HG03442 (cell line): ENCODE measurements at regions not wholly inside any gene's neighbourhood (a gene's known extent, or its start where the extent isn't known, plus 50 kb on each side); places are given as distances from the start of the nearest gene placed in this dataset.

Experiments
- ATAC-seq: cut with Tn5 transposase; IDR thresholded peaks from one replicate; pipeline ENCODE4 v1.9.1; 2021; ENCODE audit warnings: mild to moderate bottlenecking, moderate library complexity; ENCODE audit not compliant: unreplicated experiment

DNA sequence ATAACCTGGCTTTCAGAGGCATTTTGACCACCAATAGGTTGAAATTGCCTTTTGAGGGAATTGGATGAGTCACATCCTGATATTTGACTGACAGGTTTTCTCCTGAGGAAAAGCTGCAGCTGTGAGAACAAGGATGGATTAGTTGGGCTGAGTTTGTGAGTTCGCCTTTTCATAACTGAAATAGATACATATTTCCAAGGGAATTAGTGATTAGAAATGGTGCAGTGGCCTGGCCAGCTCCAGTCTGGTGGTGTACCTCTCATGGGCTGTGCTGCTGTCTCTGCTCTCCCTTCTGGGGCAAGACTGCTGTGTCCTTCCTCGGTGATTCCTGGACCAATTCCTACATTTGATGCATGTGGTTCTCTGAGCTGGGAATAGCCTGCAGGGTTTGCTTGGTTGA is 341.3 kb downstream of the TSN start:
- ATAC-seq = no peak

GRCh38 chr2:122098306-122098705 is 342.9 kb downstream of the TSN start:
- ATAC-seq = no peak

GRCh38 chr2:122100346-122100745 is 344.9 kb downstream of the TSN start:
- ATAC-seq = no peak

GRCh38 chr2:122100756-122101155 is 345.3 kb downstream of the TSN start:
- ATAC-seq = no peak

DNA sequence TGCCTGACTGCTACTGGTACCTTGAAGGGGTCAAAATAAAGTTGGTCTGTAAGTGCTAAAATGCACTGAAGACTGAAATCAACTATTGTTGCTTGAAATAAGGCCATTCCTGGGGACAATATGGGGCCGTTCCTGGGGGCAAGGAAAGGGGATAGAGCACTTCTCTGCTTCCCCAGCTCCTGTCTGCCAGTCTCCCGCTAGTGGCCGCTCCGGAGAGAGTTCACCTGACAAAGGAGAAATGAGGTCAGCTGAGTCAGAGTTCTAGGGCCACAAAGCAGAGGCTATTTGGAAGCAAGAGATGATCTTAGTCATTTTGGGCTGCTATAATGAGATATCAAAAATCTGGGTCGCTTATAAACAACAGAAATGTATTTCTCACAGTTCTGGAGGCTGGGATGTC is 345.9 kb downstream of the TSN start:
- no peak for ATAC-seq

- ATAC-seq = no peak
Measured at GRCh38 chr2:122105171-122105876, 349.9 kb downstream of the TSN start.

- ATAC-seq = no peak
Measured at GRCh38 chr2:122105877-122106206, 350.4 kb downstream of the TSN start.

- no peak for ATAC-seq
Measured at GRCh38 chr2:122108186-122108585, 352.7 kb downstream of the TSN start.

DNA sequence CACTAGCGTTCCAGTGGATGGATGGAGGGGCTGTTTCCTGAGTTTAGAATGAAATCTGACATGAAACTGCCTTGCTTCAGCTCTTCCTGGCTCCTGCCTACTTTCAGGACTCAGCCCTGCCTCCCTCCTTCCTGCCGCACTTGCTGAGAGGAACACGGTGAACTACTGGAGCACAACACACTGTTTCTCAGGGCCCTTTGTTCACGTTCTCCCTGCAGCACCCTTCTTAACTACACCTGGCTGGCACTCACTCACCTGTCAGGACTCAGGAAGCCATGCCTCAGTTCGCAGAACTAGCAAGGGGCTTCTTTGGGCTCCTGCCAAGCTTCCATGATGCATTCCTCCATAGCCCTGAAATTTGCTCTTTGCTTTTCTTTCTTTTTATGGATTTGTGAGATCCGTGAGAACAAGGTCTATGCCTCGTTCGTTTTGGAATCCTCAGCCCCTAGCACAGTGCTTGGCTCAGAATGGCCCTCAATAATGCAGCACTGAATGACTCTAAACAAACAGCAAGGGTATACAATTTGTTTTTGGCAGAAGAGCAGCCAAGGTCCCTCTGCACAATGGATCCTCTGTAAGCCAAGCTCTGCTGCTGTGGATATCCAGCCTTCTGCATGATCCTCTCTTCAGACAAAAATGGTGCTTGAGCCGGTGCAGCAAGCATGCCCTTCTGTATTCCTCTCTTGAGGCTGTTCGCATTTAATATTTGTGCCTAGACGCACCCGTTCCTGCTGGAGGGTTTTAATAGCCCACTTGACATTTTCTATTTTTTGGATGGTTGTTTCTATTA is 357.0 kb downstream of the TSN start:
- ATAC-seq = no peak

DNA sequence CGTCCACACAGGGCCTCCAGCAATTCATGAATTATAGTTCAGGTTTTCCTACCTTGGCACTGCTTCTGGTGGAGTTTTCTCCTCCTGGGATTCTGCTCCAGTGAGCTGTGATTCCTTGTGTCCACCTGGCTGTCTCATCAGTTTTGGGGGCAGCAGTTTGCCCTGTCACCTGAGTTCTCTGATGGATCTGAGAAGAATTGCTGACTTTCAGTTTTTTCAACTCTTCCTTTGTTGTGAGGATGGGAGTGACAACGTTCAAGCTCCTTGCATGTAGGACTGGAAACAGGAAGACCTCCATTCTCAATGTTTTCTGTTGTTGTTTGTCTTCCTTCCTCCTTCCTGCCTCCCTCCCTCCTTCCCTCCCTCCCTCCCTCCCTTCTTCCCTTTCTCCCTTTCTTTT is 359.0 kb downstream of the TSN start:
- ATAC-seq = no peak

DNA sequence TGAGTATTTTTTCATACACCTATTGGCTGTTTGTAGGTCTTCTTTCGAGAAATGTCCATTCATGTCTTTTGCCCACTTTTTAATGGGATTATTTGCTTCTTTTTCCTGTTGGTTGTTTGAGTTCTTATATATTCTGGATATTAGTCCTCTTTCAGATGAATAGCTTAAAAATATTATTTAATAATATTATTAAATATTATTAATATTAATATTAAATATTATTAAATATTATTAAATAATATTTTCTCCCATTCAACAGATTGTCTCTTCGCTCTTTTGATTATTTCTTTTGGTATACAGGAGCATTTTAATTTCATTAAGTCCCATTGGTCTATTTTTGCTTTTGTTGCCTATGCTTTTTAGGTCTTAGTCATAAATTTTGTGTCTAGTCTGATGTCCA is 361.9 kb downstream of the TSN start:
- no peak for ATAC-seq

- ATAC-seq = no peak
Measured at GRCh38 chr2:122129399-122129798, 373.9 kb downstream of the TSN start.

DNA sequence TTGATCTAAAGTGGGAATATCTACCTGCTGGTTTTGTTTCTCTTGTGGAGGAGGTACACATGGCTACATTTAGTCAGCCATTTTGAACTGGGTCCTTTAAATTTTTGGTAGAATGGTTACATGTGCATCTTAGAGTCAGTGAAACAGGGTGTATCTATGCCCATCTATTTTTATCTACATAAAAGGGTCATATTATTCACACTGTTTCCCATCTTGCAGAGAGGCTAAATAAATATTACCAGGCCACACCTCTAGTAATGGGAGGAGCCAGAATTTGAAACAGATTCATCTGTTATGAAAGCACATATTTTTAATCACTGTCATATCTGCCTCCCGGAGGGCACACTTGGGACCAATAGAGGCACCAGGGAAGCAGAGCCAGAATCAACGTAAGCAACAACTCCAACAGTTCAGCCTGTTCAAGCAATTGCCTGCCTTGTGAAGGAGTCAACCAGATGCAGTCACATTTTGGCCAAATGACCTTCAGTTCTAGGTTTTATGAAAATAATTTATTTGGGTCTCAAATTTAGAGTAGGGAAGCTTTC is 376.8 kb downstream of the TSN start:
- no peak for ATAC-seq

DNA sequence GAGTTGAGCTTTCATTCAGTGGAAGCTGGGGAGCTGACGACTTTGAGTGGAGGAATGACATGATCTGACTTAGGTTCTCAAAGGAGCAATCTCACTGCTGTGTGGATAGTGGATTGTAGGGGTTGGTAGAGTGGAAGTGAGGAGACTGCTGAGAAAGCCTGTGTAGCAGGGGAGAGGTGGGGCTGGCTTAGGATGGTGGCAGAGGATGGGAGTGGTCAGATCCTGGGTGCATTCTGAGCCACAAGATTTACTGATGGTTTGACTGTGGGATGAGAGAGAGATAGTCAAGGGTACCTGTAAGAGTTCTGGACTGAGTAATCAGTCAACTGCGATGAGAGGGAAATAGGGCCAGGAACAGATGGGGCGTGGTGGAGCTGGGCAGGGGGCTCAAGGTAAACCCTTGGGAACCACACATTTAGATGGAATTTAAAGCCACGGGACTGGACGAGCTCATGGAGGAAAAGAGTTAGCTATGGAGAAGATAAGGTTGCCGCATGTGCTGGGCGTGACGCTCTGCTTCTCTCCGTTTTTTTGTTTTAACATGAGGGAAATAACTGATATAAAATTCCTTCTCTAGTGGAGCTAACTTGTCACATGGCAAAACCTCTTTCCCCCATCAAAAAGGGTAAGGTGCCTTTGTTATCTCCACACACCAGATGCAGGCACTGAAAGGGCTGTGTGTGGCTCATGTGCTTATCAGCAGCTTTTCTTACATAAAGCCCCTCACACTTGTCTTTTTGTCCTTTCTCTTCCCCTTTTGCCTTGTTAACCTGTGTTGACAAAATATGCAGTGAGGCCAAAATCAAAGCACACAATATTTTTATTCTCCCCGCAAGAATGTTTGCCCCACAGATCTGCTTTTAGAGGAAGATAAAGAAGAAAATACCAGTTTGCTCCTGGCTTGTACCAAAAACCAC is 379.8 kb downstream of the TSN start:
- no peak for ATAC-seq

GRCh38 chr2:122136056-122136455 is 380.6 kb downstream of the TSN start:
- ATAC-seq = peak; percentile 65

GRCh38 chr2:122138561-122138960 is 383.1 kb downstream of the TSN start:
- ATAC-seq = no peak

DNA sequence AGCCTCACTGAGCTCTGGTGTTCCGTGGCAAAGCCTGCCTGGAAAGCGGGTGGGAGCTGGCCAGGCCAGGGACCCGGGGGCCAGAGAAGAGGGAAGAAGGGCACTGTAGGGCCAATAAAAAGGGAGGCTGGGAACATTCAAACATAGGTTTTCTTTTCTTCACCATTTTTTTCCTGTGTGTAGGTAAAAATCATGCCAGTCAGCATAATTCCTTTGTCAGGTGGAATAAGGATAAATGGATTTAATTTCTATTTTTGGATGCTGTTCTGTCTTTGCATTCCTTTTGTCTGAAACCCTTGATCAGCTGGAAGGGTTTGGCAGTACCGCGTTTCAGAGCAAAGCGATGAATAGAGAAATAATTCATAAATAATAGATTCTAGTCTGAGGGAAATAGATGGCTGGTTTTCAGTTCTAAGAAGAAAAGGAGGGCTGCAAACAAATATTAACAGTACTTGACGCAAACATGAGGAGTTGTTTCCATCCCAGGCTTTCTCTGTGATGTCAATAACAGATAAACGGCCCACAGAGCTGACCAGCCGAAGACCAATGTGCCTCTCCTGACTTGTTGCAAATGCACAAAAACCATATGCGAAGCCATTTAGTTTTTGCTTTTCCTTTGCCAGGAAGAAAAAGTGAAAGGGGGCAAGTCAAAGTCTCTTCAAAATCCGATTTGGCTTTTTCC is 384.4 kb downstream of the TSN start:
- no peak for ATAC-seq

DNA sequence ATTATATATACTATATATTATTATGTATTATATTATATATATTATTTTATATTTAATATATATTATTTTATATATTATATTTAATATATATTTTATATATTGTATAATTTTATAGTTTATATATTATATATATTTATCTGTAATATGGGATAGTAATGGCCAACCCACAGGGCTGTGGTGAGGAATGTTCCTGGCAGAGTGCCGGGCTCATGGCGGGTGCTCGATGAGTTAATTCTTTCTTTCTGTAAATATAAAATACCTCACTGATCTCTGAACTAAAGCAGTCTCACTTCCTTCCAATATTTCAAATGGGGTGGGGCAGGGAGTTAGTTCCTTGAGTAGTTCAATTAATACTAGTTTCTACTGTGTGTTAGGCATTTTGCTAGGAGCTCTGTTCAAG is 389.4 kb downstream of the TSN start:
- no peak for ATAC-seq

DNA sequence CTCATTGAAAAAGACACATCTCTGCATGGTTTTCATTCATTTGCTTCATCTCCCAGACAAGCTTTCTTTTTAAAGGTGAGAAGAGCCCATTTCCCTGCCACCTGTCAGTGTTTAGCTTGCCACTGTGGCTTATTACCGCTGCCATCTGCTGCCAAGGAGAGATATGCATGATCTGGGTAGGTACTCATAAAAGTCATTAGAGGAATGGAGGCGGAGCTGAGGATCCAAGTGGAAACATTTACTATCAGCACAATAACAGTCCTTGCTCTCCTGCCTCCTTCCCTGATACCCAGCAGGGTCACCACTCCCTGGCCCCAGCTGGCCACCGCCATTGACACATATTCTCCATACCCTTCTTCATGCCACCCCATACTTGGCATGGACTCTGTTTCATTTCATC is 390.4 kb downstream of the TSN start:
- ATAC-seq = no peak

DNA sequence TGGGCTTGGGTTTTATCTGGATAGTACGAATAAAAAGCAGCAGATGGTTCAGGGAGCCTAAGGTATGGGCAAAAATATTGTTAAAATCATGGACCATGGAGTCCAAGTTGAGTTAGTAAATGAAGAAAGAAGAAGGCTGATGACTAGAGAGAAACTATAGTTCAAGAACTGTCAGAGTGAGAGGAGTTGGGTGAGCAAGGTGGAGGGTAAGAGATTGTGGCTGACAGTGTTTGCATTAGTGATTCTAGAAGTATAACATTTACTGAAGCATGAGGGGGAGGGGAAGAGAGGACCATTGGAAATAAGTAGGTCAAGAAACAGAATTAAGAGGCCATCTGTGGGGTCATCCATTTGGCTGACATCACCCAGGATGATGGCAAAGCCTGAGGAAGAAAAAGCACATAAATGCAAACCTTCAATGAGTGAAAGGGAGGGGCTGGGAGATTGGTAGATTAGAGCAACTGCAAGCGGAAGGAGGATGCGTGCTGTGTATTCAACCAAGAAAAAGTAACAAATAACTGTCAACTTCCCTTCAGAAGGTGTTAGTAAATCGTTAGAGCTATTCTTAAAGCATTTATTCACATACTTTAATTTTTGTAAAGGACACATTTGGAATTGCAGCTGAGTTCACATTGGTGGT is 392.8 kb downstream of the TSN start:
- ATAC-seq = no peak
